HG02798 (cell line): ENCODE measurements at regions not wholly inside any gene's neighbourhood (a gene's known extent, or its start where the extent isn't known, plus 50 kb on each side); places are given as distances from the start of the nearest gene placed in this dataset.

Experiments used
- ATAC-seq: cut with Tn5 transposase; IDR thresholded peaks from one replicate; pipeline ENCODE4 v1.9.1; 2021; ENCODE audit warnings: mild to moderate bottlenecking; ENCODE audit not compliant: unreplicated experiment, poor library complexity

DNA sequence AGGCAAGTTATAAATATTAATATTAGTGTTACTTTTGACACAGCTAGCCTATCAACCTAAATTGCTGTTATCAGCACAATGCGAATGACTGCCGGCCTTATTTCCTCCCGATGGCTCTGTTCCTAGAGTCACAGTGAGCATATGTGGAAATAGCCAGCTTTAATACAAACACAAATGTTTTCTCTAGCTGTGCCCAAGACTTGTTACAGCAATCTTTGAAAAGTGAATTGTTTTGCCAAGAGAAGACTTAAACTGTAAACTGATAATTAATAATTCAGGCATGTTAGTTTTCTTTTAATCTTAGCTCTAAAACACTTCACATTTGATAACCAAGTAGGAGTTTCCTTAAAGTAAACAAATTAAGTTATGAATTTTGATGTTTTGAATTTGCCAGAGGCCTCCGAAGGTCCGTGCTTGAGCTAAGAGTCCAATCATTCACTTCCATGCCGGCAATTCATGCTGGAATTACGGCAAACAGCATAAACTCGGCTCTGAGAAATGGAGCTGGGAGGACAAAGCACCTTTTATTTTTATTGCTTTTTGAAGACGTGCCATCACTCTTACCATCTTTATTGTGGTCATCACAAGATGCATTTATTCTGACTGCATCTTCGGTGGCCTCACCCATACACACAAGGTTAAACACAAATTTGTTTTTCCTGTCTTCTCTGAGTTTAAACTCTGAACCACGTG, 184.5 kb upstream of the CWC22 start:
- no peak for ATAC-seq

- no peak for ATAC-seq
Observed at GRCh38 chr2:180190851-180191250, 183.8 kb upstream of the CWC22 start.

- ATAC-seq = no peak
Observed at GRCh38 chr2:180187611-180188010, 180.5 kb upstream of the CWC22 start.

GRCh38 chr2:180184506-180184905, 177.4 kb upstream of the CWC22 start:
- ATAC-seq = no peak

- no peak for ATAC-seq
Observed at GRCh38 chr2:180180511-180180910, 173.4 kb upstream of the CWC22 start.

DNA sequence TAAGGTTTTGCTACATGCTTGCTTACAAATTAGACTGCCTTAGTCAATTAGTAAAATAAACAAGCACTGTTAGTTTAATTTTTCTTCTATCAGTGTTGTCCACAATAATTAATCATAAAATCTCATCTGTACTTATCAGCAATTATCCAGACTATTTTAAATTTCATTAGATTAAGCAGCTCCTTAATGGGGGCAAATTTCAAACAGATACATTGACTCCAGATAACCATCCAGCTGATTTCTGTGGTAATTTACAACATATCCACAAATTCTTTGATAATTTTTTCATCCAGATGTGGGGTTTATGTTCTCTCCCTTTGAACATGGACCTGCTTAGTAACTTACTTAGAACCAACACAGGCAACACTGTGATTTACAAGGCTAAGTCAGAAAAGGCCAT, 170.4 kb upstream of the CWC22 start:
- ATAC-seq = no peak

DNA sequence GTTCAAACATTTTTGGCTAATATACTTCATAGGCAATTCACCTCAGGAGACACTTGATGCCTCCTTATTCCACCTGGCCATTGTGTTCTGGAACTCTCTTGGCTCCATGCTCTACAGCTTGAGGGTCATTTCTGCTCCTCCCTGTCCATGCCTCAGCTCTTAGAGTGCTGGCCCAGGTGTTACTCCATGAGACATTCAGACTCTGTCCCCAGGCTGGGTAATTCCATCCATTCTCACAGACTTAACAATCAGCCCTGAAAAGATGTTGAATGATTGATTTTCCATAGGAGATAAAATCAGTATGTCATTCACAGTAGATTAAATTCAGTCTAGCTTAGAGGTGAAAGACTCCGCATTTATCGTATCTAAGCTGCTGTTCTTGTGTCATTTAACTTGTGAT, 168.6 kb upstream of the CWC22 start:
- ATAC-seq = no peak

- ATAC-seq = no peak
Observed at GRCh38 chr2:180174580-180174979, 167.5 kb upstream of the CWC22 start.

- no peak for ATAC-seq
Observed at GRCh38 chr2:180169474-180169873, 162.4 kb upstream of the CWC22 start.

DNA sequence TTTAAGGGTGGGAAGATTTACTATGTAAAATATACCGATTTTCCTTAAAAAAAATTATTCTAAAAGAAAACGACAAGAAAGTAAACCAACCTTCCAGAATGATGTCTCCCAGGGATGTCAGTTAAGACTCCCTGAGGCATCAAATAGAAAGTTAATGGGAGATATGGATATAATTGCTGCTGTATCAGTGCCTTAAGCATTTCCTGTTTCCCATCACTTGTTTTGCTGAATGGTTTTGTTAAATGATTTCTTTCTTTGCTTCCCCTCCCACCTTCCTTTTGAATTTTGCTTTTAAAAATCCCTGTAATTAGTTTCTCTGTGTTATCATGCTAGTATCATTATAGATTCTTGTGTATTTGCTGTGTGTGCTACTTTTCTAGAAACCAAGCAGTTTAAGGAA, 154.3 kb upstream of the CWC22 start:
- ATAC-seq = no peak

DNA sequence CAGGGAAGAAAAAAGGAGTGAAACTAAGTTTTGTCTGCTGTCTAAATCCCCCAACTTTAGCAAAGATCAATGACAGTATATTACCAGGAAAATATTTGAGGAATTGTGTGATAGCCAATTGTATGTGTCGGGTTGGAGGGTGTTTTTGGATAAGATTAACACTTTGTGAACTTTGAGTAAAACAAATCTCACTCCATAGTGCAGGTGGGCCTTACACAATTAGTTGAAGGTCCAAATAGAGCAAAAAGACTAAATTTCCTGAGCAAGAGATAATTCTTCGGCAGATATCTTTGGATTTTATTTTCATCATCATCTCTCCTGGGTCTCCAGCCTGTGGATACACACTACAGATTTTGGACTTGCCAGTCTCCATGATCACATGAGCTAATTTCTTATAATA, 152.8 kb upstream of the CWC22 start:
- ATAC-seq = no peak

DNA sequence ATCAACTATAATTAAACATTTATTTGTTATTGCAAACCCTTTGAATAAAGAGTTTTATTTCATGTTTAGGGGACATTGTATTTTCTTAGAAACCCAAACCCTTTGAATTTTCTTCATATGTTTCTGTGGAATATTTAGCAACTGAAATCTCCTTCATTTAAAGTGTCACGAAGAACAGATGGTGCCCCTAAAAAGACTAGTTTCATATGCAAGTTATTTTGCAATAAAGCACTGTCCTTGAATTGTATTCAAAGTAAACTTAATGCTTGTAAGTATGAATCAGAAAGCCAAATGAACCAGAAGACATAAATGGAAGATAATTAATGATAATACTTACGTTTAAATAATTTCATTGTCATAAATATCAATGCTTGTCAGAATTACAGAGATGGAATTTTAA, 151.9 kb upstream of the CWC22 start:
- no peak for ATAC-seq

DNA sequence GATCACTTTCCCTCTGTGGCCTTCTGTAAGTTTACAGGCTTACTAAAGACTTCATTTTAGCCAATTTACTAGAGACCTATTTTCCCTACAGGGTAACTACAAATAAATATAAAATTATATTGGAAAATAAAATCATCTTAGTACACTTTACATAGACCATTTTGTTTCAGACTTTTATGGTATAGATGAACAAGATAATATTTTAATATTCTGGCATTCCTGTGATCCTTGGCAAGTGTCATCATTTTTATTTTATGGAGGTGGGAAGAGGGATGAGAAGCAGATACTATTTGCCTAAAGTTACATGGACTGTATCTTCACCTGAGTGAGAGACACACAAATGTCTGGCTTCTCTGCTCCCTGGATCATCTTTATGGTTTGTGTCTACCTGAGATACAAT, 149.6 kb upstream of the CWC22 start:
- no peak for ATAC-seq

- no peak for ATAC-seq
Observed at GRCh38 chr2:180150606-180151005, 143.5 kb upstream of the CWC22 start.

DNA sequence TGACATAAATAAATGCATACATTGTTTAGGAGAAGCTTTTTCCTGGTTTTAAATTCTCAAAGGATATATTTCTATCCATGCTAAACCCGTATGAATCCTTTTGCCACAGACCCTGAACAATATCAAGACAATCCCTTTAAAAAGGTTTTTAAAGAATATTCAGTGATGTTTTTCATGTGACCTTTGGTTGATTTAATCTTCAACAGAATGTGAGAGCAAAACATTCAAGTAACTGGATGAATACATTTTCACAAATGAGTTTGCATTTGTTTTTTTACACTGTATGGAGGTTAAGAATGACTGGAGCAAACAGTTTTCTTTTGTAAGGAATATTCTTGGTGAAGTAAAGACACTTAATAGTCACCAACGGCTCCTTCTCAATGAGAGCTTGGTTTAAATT, 139.4 kb upstream of the CWC22 start:
- ATAC-seq = no peak

- no peak for ATAC-seq
Observed at GRCh38 chr2:180146114-180146513, 139.0 kb upstream of the CWC22 start.

DNA sequence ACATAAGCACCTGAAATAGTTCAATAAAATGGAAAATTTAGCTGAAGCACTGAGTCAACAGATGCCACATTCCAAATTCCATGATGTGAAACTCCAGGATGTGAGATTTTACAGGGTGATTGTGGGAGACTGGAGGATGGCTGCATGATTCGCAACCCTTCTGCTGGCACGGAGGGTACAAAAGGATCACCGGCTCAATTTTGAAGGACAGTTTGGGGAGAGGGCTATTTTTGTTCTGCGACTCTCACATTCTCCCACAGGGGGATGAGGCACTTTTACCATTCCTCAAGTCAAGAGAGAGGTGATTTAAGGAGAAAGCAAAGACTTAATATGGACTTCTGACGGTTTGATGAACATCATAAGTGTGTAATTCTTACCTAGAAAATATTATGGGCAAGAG, 138.1 kb upstream of the CWC22 start:
- ATAC-seq = no peak

GRCh38 chr2:180144338-180144813, 137.3 kb upstream of the CWC22 start:
- no peak for ATAC-seq

DNA sequence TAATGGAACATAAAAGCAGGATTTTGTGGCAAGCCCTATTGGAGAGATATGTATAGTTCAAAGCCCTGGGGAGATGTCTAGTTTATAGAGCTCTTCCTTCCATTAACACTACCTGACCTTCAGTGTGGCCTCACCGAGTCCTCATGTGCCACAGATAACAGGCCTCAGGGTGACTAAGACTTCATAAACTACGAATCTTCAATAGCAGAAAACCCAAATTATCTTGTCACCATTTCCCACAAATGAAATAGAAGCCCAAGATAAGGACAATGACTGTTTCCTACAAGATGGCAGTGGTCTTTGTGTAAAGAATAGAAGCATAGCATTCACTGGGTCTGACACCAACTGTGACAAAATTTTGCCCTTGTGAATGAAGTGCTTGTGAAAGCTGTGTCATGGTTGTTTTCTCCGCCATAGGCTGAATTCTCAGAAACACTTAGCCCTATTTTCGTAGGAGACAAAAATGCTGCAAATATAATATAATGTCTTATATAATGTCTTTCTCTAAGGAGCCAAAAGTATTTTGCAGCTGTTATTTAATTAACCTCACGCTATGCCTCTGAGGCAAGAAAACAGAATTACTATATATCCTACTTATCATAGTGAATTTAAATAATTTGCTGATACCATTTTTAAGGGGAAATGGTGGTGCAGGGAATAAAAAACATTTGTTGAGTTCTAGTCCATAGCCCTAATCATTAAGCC, 136.7 kb upstream of the CWC22 start:
- ATAC-seq = no peak

- no peak for ATAC-seq
Observed at GRCh38 chr2:180141600-180141999, 134.5 kb upstream of the CWC22 start.

DNA sequence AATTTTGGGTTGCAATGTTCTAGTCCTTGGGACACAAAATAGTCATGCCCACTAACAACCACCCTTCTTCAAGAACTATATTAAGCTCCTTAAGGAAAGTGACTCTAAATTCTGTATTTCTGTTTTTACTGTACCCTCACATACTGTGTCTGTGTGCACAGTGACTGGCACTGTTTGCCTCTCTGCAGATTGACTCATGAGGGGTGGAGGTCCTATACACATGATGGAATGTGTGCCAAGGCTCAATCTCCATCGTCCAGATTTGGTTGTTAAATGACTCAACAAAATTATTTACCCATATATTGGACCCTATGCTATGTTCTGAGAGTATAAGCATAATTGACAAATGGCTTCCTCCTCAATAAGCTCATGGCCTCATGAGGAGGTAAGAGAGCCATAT, 126.6 kb upstream of the CWC22 start:
- no peak for ATAC-seq

- ATAC-seq = no peak
Observed at GRCh38 chr2:180130403-180130802, 123.3 kb upstream of the CWC22 start.
